UCSD-AML1 (cell line): ENCODE measurements at regions not wholly inside any gene's neighbourhood (a gene's known extent, or its start where the extent isn't known, plus 50 kb on each side); places are given as distances from the start of the nearest gene placed in this dataset.
"Not testable (repeated sequence)": the region's sequence is repeated elsewhere in the genome, so short reads cannot be mapped to it uniquely, and the experiment has no call there.

Experiments used
- DNase-seq: peaks from one replicate; lab custom pipeline; 2025; ENCODE audit not compliant: unreplicated experiment; lab: John Stamatoyannopoulos, UW

- DNase-seq, result no peak
Observed at GRCh38 chr13:59274958-59275727, 888.6 kb downstream of the DIAPH3 start.

GRCh38 chr13:59276436-59276835 is 887.3 kb downstream of the DIAPH3 start:
- no peak for DNase-seq

- no peak for DNase-seq
Observed at GRCh38 chr13:59277106-59277505, 886.6 kb downstream of the DIAPH3 start.

- no peak for DNase-seq
Observed at GRCh38 chr13:59279028-59279427, 884.7 kb downstream of the DIAPH3 start.

GRCh38 chr13:59279576-59279975 is 884.2 kb downstream of the DIAPH3 start:
- no peak for DNase-seq

GRCh38 chr13:59280297-59280696 is 883.4 kb downstream of the DIAPH3 start:
- DNase-seq, result no peak

GRCh38 chr13:59281453-59281852 is 882.3 kb downstream of the DIAPH3 start:
- no peak for DNase-seq

- DNase-seq, result not testable (repeated sequence)
Observed at GRCh38 chr13:59292240-59292639, 871.5 kb downstream of the DIAPH3 start.

- no peak for DNase-seq
Observed at GRCh38 chr13:59299584-59299983, 864.1 kb downstream of the DIAPH3 start.

- DNase-seq, result no peak
Observed at GRCh38 chr13:59300355-59301173, 863.2 kb downstream of the DIAPH3 start.

GRCh38 chr13:59301174-59301567 is 862.6 kb downstream of the DIAPH3 start:
- DNase-seq, result no peak

GRCh38 chr13:59303433-59303832 is 860.3 kb downstream of the DIAPH3 start:
- no peak for DNase-seq

GRCh38 chr13:59304596-59304995 is 859.1 kb downstream of the DIAPH3 start:
- no peak for DNase-seq

- no peak for DNase-seq
Observed at GRCh38 chr13:59305896-59306295, 857.8 kb downstream of the DIAPH3 start.

- DNase-seq, result no peak
Observed at GRCh38 chr13:59312776-59313175, 851.0 kb downstream of the DIAPH3 start.

GRCh38 chr13:59318320-59318930 is 845.3 kb downstream of the DIAPH3 start:
- DNase-seq, result peak; percentile 56

- DNase-seq, result no peak
Observed at GRCh38 chr13:59319276-59319675, 844.5 kb downstream of the DIAPH3 start.

GRCh38 chr13:59320021-59320420 is 843.7 kb downstream of the DIAPH3 start:
- DNase-seq, result no peak

- not testable (repeated sequence) for DNase-seq
Observed at GRCh38 chr13:59324401-59324800, 839.3 kb downstream of the DIAPH3 start.

- no peak for DNase-seq
Observed at GRCh38 chr13:59326717-59327116, 837.0 kb downstream of the DIAPH3 start.

- DNase-seq, result no peak
Observed at GRCh38 chr13:59330764-59331163, 833.0 kb downstream of the DIAPH3 start.

- DNase-seq, result peak; percentile 6
Observed at GRCh38 chr13:59332966-59333365, 830.8 kb downstream of the DIAPH3 start.
